Suprapubic skin (tissue), 4 donors: ENCODE measurements at regions not wholly inside any gene's neighbourhood (a gene's known extent, or its start where the extent isn't known, plus 50 kb on each side); places are given as distances from the start of the nearest gene placed in this dataset.

Experiments used
- EP300 ChIP-seq: sonication (generic); formaldehyde crosslinking; IDR thresholded peaks from one replicate; pipeline ENCODE4 v1.6.1; 2017; ENCODE audit warnings: antibody characterized with exemption
- POLR2A ChIP-seq, 2 donors: fragments of 450-650 bp; IDR thresholded peaks; one replicate each; pipeline ENCODE4 v1.6.1; 2017; ENCODE audit warnings: antibody characterized with exemption in 2 of 2, mild to moderate bottlenecking in 2 of 2, moderate library complexity in 2 of 2
- POLR2AphosphoS5 ChIP-seq, 3 donors: sonication (generic); formaldehyde crosslinking; IDR thresholded peaks; one replicate each; pipeline ENCODE4 v1.6.1; 2017; ENCODE audit warnings: antibody characterized with exemption in 3 of 3
- TF ChIP-seq, protein P1 (sequence below), 2 donors: fragments of 200-600 bp in 1 of 2; fragments of 450-650 bp in 1 of 2; sonication (generic) in 1 of 2; IDR thresholded peaks; one replicate each; pipeline ENCODE4 v1.5.1; 2016 to 2019; ENCODE audit warnings: antibody characterized with exemption in 2 of 2, mild to moderate bottlenecking in 1 of 2, moderate library complexity in 1 of 2

DNA sequence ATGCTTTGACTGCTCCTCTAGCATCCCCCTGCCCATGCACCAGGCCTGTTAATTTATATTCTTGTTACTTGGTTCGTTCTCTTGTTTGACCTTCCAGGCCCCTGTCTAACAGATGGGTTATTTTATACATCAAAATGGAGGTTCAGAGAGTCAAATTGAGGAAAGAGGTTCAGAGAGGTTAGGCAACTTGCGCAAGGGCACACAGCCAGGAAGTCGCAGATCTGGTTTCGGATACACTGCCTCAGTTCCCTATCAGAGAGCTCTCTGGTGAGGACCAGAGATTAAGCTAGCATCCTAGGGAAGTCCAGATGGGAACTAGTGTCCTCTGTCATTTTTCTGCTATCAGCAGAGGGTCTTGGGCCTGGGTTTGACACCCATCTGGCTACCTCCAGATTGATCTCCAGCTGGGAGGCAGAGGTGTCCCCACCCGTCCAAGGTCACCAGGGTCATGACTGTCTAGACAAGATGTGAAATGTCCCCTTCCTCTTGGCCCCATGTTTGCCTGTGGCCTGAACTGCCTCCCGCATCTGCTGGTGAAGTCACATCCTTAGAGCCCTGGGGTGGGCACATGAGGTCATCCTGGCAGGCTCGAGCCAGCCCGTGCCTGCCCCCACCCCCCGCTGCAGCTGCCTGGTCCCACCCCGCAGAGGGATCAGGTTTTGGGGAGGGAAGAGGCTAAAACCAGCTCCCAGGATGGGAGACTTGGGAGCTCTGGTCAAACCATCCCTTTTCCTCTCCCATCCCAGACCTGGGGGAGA, 84.3 kb upstream of the NCOR2 start:
- TF ChIP-seq, protein P1, sequence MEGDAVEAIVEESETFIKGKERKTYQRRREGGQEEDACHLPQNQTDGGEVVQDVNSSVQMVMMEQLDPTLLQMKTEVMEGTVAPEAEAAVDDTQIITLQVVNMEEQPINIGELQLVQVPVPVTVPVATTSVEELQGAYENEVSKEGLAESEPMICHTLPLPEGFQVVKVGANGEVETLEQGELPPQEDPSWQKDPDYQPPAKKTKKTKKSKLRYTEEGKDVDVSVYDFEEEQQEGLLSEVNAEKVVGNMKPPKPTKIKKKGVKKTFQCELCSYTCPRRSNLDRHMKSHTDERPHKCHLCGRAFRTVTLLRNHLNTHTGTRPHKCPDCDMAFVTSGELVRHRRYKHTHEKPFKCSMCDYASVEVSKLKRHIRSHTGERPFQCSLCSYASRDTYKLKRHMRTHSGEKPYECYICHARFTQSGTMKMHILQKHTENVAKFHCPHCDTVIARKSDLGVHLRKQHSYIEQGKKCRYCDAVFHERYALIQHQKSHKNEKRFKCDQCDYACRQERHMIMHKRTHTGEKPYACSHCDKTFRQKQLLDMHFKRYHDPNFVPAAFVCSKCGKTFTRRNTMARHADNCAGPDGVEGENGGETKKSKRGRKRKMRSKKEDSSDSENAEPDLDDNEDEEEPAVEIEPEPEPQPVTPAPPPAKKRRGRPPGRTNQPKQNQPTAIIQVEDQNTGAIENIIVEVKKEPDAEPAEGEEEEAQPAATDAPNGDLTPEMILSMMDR (IDR thresholded peaks at IDR 0.05) = no peak
- TF ChIP-seq POLR2A (IDR thresholded peaks at IDR 0.05) (no peak), POLR2AphosphoS5 (IDR thresholded peaks at IDR 0.05) (no peak), EP300 (no peak)
